SK-N-SH treated with all-trans-retinoic acid at 6 μM for 48 hours (cell line): ENCODE measurements at regions not wholly inside any gene's neighbourhood (a gene's known extent, or its start where the extent isn't known, plus 50 kb on each side); places are given as distances from the start of the nearest gene placed in this dataset.

Source experiments
- ATAC-seq: fragments of 200-7000 bp; cut with Tn5 transposase; 3 replicates; pipeline ENCODE4 v1.9.1; 2020; ENCODE audit warnings: mild to moderate bottlenecking, moderate library complexity
- ARNTL ChIP-seq: fragments of 450-650 bp; formaldehyde crosslinking; IDR thresholded peaks from 2 replicates; pipeline ENCODE4 v1.5.0; 2020; ENCODE audit warnings: low read depth, mild to moderate bottlenecking, moderate library complexity, borderline replicate concordance
- BACH2 ChIP-seq: fragments of 250-450 bp; sonication (Bioruptor Pico); IDR thresholded peaks from 2 replicates; pipeline ENCODE4 v1.9.0; 2021; ENCODE audit warnings: mild to moderate bottlenecking, borderline replicate concordance
- CREB5 ChIP-seq: fragments of 250-450 bp; sonication (Bioruptor Pico); IDR thresholded peaks from 2 replicates; pipeline ENCODE4 v1.5.1; 2020; ENCODE audit warnings: low read depth, mild to moderate bottlenecking, moderate library complexity
- CSDC2 ChIP-seq: fragments of 250-450 bp; sonication (Bioruptor Pico); IDR thresholded peaks from 2 replicates; pipeline ENCODE4 v1.5.0; 2020; ENCODE audit warnings: mild to moderate bottlenecking, moderate library complexity
- CSRNP3 ChIP-seq: fragments of 250-450 bp; sonication (Bioruptor Pico); IDR thresholded peaks from 2 replicates; pipeline ENCODE4 v1.5.1; 2021; ENCODE audit warnings: mild to moderate bottlenecking, moderate library complexity
- ESRRG ChIP-seq: fragments of 250-450 bp; sonication (Bioruptor Pico); IDR thresholded peaks from 2 replicates; pipeline ENCODE4 v1.6.1; 2021; ENCODE audit warnings: mild to moderate bottlenecking
- GLIS3 ChIP-seq: fragments of 250-450 bp; sonication (Bioruptor Pico); IDR thresholded peaks from 2 replicates; pipeline ENCODE4 v1.5.0; 2020; ENCODE audit warnings: mild to moderate bottlenecking, moderate library complexity
- ISL1 ChIP-seq: fragments of 250-450 bp; sonication (Bioruptor Pico); IDR thresholded peaks from 2 replicates; pipeline ENCODE4 v2.1.2; 2022; ENCODE audit warnings: mild to moderate bottlenecking, moderate library complexity
- OSR1 ChIP-seq: fragments of 250-450 bp; sonication (Bioruptor Pico); IDR thresholded peaks from 2 replicates; pipeline ENCODE4 v1.8.0; 2022; ENCODE audit warnings: moderate library complexity, mild to moderate bottlenecking, inconsistent platforms
- PATZ1 ChIP-seq: fragments of 250-450 bp; sonication (Bioruptor Pico); IDR thresholded peaks from 2 replicates; pipeline ENCODE4 v1.8.0; 2020; ENCODE audit warnings: mild to moderate bottlenecking, moderate library complexity, borderline replicate concordance
- POU6F1 ChIP-seq: fragments of 250-450 bp; sonication (Bioruptor Pico); IDR thresholded peaks from 2 replicates; pipeline ENCODE4 v1.8.0; 2021; ENCODE audit warnings: low read depth, mild to moderate bottlenecking, moderate library complexity, borderline replicate concordance
- SNAI2 ChIP-seq: fragments of 250-450 bp; sonication (Bioruptor Pico); IDR thresholded peaks from 2 replicates; pipeline ENCODE4 v1.5.0; 2020; ENCODE audit warnings: mild to moderate bottlenecking, moderate library complexity
- TCF4 ChIP-seq: fragments of 250-450 bp; sonication (Bioruptor Pico); IDR thresholded peaks from 2 replicates; pipeline ENCODE4 v1.8.0; 2021; ENCODE audit warnings: mild to moderate bottlenecking, moderate library complexity, borderline replicate concordance
- TOX ChIP-seq: fragments of 250-450 bp; sonication (Bioruptor Pico); IDR thresholded peaks from 2 replicates; pipeline ENCODE4 v1.8.0; 2021; ENCODE audit warnings: mild to moderate bottlenecking, moderate library complexity, borderline replicate concordance
- TSHZ2 ChIP-seq: fragments of 250-450 bp; sonication (Bioruptor Pico); IDR thresholded peaks from 2 replicates; pipeline ENCODE4 v1.5.0; 2020; ENCODE audit warnings: mild to moderate bottlenecking, moderate library complexity
- ZC3H10 ChIP-seq: fragments of 250-450 bp; sonication (Bioruptor Pico); IDR thresholded peaks from 2 replicates; pipeline ENCODE4 v1.5.1; 2021; ENCODE audit warnings: mild to moderate bottlenecking, moderate library complexity
- ZFP30 ChIP-seq: fragments of 450-650 bp; formaldehyde crosslinking; IDR thresholded peaks from 2 replicates; pipeline ENCODE4 v1.5.0; 2022; ENCODE audit warnings: mild to moderate bottlenecking, moderate library complexity
- ZNF565 ChIP-seq: fragments of 450-650 bp; formaldehyde crosslinking; conservative IDR thresholded peaks from 2 replicates; pipeline ENCODE4 v1.5.0; 2020; ENCODE audit warnings: low read depth, mild to moderate bottlenecking, moderate library complexity
- ZNF70 ChIP-seq: fragments of 450-650 bp; formaldehyde crosslinking; IDR thresholded peaks from 2 replicates; pipeline ENCODE4 v1.5.0; 2020; ENCODE audit warnings: mild to moderate bottlenecking, moderate library complexity
- ZNF8 ChIP-seq: fragments of 450-650 bp; formaldehyde crosslinking; IDR thresholded peaks from 2 replicates; pipeline ENCODE4 v1.5.0; 2020; ENCODE audit warnings: mild to moderate bottlenecking, moderate library complexity

- no peak for ATAC-seq
- TF ChIP-seq TSHZ2 (CRISPR knock-in tag) (no peak), CSRNP3 (CRISPR knock-in tag) (no peak), ARNTL (CRISPR knock-in tag) (no peak), ZNF70 (no peak), GLIS3 (CRISPR knock-in tag) (no peak), ZC3H10 (CRISPR knock-in tag) (no peak), SNAI2 (CRISPR knock-in tag) (no peak), ZNF565 (no peak), ESRRG (CRISPR knock-in tag) (no peak), CSDC2 (no peak), PATZ1 (CRISPR knock-in tag) (no peak), ISL1 (no peak), ZNF8 (no peak)
Measured at GRCh38 chr10:36380538-36380937, 738.4 kb upstream of the FZD8 start.

- ATAC-seq: no peak
- TF ChIP-seq ARNTL (CRISPR knock-in tag) (no peak), POU6F1 (no peak), TCF4 (CRISPR knock-in tag) (no peak), ZC3H10 (CRISPR knock-in tag) (no peak), PATZ1 (CRISPR knock-in tag) (no peak), ESRRG (CRISPR knock-in tag) (no peak), CREB5 (CRISPR knock-in tag) (no peak), TOX (CRISPR knock-in tag) (no peak), SNAI2 (CRISPR knock-in tag) (no peak), BACH2 (no peak), OSR1 (CRISPR knock-in tag) (no peak), ZNF565 (no peak), ZFP30 (CRISPR knock-in tag) (no peak)
Measured at GRCh38 chr10:36375107-36375506, 733.0 kb upstream of the FZD8 start.
